H9 (cell line): ENCODE measurements at regions not wholly inside any gene's neighbourhood (a gene's known extent, or its start where the extent isn't known, plus 50 kb on each side); places are given as distances from the start of the nearest gene placed in this dataset.

Experiments
- DNase-seq: peaks from one replicate; pipeline ENCODE4 v3.0.0-alpha.2; 2017
- H2AFZ ChIP-seq: one replicate; pipeline ENCODE4 v1.6.1; 2013; ENCODE audit warnings: mild to moderate bottlenecking, low read length, control low read depth, moderate library complexity
- H2AK5ac ChIP-seq: 2 replicates; pipeline ENCODE4 v1.6.1; 2013; ENCODE audit warnings: low read length, control low read depth, mixed read lengths; ENCODE audit not compliant: insufficient read length
- H2BK120ac ChIP-seq: one replicate; pipeline ENCODE4 v1.6.1; 2013; ENCODE audit warnings: low read depth, mild to moderate bottlenecking, low read length, control low read depth, inconsistent platforms; ENCODE audit not compliant: poor library complexity, severe bottlenecking
- H2BK12ac ChIP-seq: 2 replicates; pipeline ENCODE4 v1.6.1; 2013; ENCODE audit warnings: low read length, control low read depth, mixed read lengths, low read depth; ENCODE audit not compliant: insufficient read length
- H2BK15ac ChIP-seq: 2 replicates; pipeline ENCODE4 v1.6.1; 2013; ENCODE audit warnings: low read depth, low read length, control low read depth
- H2BK20ac ChIP-seq: one replicate; pipeline ENCODE4 v1.6.1; 2013; ENCODE audit warnings: low read depth, mild to moderate bottlenecking, low read length, control low read depth, inconsistent platforms; ENCODE audit not compliant: poor library complexity, severe bottlenecking
- H2BK5ac ChIP-seq: 2 replicates; pipeline ENCODE4 v1.6.1; 2013; ENCODE audit warnings: low read length, control low read depth, mixed read lengths; ENCODE audit not compliant: insufficient read length
- H3K14ac ChIP-seq: 2 replicates; pipeline ENCODE4 v1.6.1; 2013; ENCODE audit warnings: low read length, control low read depth; ENCODE audit not compliant: insufficient read depth
- H3K18ac ChIP-seq: 2 replicates; pipeline ENCODE4 v1.6.1; 2013; ENCODE audit warnings: low read depth, mild to moderate bottlenecking, mixed read lengths, low read length, control low read depth; ENCODE audit not compliant: insufficient read length
- H3K23ac ChIP-seq: 2 replicates; pipeline ENCODE4 v1.6.1; 2013; ENCODE audit warnings: low read length, control low read depth, mixed read lengths, low read depth; ENCODE audit not compliant: insufficient read length
- H3K23me2 ChIP-seq: 2 replicates; pipeline ENCODE4 v1.6.1; 2013; ENCODE audit warnings: low read depth, mild to moderate bottlenecking, mixed read lengths, low read length, control low read depth; ENCODE audit not compliant: insufficient read length, poor library complexity, severe bottlenecking
- H3K27ac ChIP-seq: 2 replicates; pipeline ENCODE4 v1.5.1; 2013; ENCODE audit warnings: low read length, control low read depth, mixed read lengths, low read depth; ENCODE audit not compliant: insufficient read length
- H3K27me3 ChIP-seq: 2 replicates; pipeline ENCODE4 v1.6.1; 2013; ENCODE audit warnings: low read length, control low read depth, inconsistent platforms; ENCODE audit not compliant: insufficient read depth
- H3K4ac ChIP-seq: 2 replicates; pipeline ENCODE4 v1.6.1; 2013; ENCODE audit warnings: low read depth, mild to moderate bottlenecking, control low read depth, inconsistent platforms, low read length, moderate library complexity
- H3K4me1 ChIP-seq: 2 replicates; pipeline ENCODE4 v1.6.1; 2013; ENCODE audit warnings: low read length, control low read depth, inconsistent platforms; ENCODE audit not compliant: insufficient read depth
- H3K4me2 ChIP-seq: 2 replicates; pipeline ENCODE4 v1.6.1; 2013; ENCODE audit warnings: low read length, control low read depth, mixed read lengths; ENCODE audit not compliant: insufficient read length, insufficient read depth
- H3K56ac ChIP-seq: 2 replicates; pipeline ENCODE4 v1.6.1; 2013; ENCODE audit warnings: low read depth, mild to moderate bottlenecking, mixed read lengths, low read length, control low read depth; ENCODE audit not compliant: insufficient read length
- H3K79me1 ChIP-seq: 2 replicates; pipeline ENCODE4 v1.6.1; 2013; ENCODE audit warnings: low read depth, mild to moderate bottlenecking, moderate library complexity, low read length, control low read depth, inconsistent platforms; ENCODE audit not compliant: insufficient read depth, poor library complexity, severe bottlenecking
- H3K79me2 ChIP-seq: 2 replicates; pipeline ENCODE4 v1.6.1; 2013; ENCODE audit warnings: low read length, control low read depth, inconsistent platforms; ENCODE audit not compliant: insufficient read depth
- H3K9ac ChIP-seq: 2 replicates; pipeline ENCODE4 v1.6.1; 2013; ENCODE audit warnings: low read length, control low read depth, mixed read lengths; ENCODE audit not compliant: insufficient read length; ENCODE audit errors: extremely low read depth
- H3K9me3 ChIP-seq: one replicate; pipeline ENCODE4 v1.6.1; 2013; ENCODE audit warnings: low read depth, low read length, inconsistent platforms; ENCODE audit not compliant: control insufficient read depth
- H3T11ph ChIP-seq: one replicate; pipeline ENCODE4 v1.6.1; 2013; ENCODE audit warnings: mild to moderate bottlenecking, low read length, control low read depth, inconsistent platforms
- H4K20me1 ChIP-seq: one replicate; pipeline ENCODE4 v1.6.1; 2013; ENCODE audit not compliant: control insufficient read depth, insufficient read length, insufficient read depth
- H4K5ac ChIP-seq: 2 replicates; pipeline ENCODE4 v1.6.1; 2013; ENCODE audit warnings: low read depth, mild to moderate bottlenecking, mixed read lengths, low read length, control low read depth; ENCODE audit not compliant: insufficient read length
- H4K8ac ChIP-seq: replicated peaks from 2 replicates; pipeline ENCODE4 v1.6.1; 2013; ENCODE audit warnings: low read length, control low read depth, mixed read lengths, low read depth; ENCODE audit not compliant: insufficient read length
- H4K91ac ChIP-seq: 2 replicates; pipeline ENCODE4 v1.6.1; 2013; ENCODE audit warnings: low read depth, mild to moderate bottlenecking, moderate library complexity, mixed read lengths, low read length, control low read depth; ENCODE audit not compliant: insufficient read length
- H3K27ac Mint-ChIP-seq, 3 experiments: 2 replicates in 2 of 3; 3 replicates in 1 of 3; pipeline ENCODE4 v1.8.0; 2020 to 2021; ENCODE audit warnings: mixed read lengths in 3 of 3, mild to moderate bottlenecking in 1 of 3, moderate library complexity in 1 of 3
- H3K27me3 Mint-ChIP-seq: 2 replicates; pipeline ENCODE4 v1.8.0; 2021; ENCODE audit warnings: low read depth, mild to moderate bottlenecking, moderate library complexity, mixed read lengths
- H3K36me3 Mint-ChIP-seq, 3 experiments: 2 replicates in 2 of 3; 3 replicates in 1 of 3; pipeline ENCODE4 v1.8.0; 2020 to 2021; ENCODE audit warnings: low read depth in 3 of 3, mixed read lengths in 3 of 3; ENCODE audit not compliant: insufficient read depth in 1 of 3
- H3K4me1 Mint-ChIP-seq, 2 experiments: 2 replicates each; pipeline ENCODE4 v1.8.0; 2020; ENCODE audit warnings: mixed read lengths in 2 of 2
- H3K4me3 Mint-ChIP-seq, 2 experiments: 2 replicates in 1 of 2; 3 replicates in 1 of 2; pipeline ENCODE4 v1.8.0; 2020 to 2021; ENCODE audit warnings: mild to moderate bottlenecking in 2 of 2, mixed read lengths in 2 of 2, moderate library complexity in 1 of 2
- H3K9me3 Mint-ChIP-seq, 2 experiments: 2 replicates in 1 of 2; 3 replicates in 1 of 2; pipeline ENCODE4 v1.8.0; 2020; ENCODE audit warnings: mild to moderate bottlenecking in 2 of 2, mixed read lengths in 2 of 2, moderate library complexity in 1 of 2
- CTCF ChIP-seq: fragments of 200-600 bp; sonication (generic); conservative IDR thresholded peaks from 3 replicates; pipeline ENCODE4 v1.8.0; 2021; ENCODE audit warnings: antibody characterized with exemption, mild to moderate bottlenecking
- WGBS: extraction: QIAGEN DNeasy Blood & Tissue Kit; methylation state at CpG from one replicate; pipeline ENCODE4 v1.1.7; 2013; ENCODE audit warnings: missing lambda C conversion rate, low lambda C conversion rate, mixed read lengths; ENCODE audit not compliant: insufficient read length; ENCODE audit errors: extremely low coverage; 5-methylcytosine and 5-hydroxymethylcytosine counted together

- H3K27me3 Mint-ChIP-seq, result no peaks in the 10 kb centered on the region; the same call in 1 of the 2 replicates
These were observed 191.2 kb upstream of the PELI2 start for GRCh38 chr14:55927028-55927427.

More at GRCh38 chr14:55927028-55927427, 191.2 kb upstream of the PELI2 start:
- Mint-ChIP-seq H3K4me1 (peaks cover 29 to 30% of the 10 kb centered on the region in 2 experiments), H3K9me3 (no peaks in the 10 kb centered on the region), H3K4me3 (no peak overlapping the region), H3K36me3 (no peaks in the 10 kb centered on the region), H3K27ac (no peak overlapping the region)
- H3K14ac ChIP-seq, result no peak overlapping the region
- H3K79me2 ChIP-seq, result no peaks in the 10 kb centered on the region
- H4K91ac ChIP-seq, result no peak overlapping the region
- H2BK15ac ChIP-seq, result no peak overlapping the region
- H2BK5ac ChIP-seq, result no peak overlapping the region
- H2AFZ ChIP-seq, result no peak overlapping the region
- DNase-seq, result no peak
- no peak overlapping the region for H2BK20ac ChIP-seq
- H3K79me1 ChIP-seq, result no peaks in the 10 kb centered on the region
- no peak overlapping the region for H4K8ac ChIP-seq
- H3T11ph ChIP-seq, result no peak overlapping the region
- no peak overlapping the region for H3K4me2 ChIP-seq
- H4K5ac ChIP-seq, result no peak overlapping the region
- H3K27ac ChIP-seq, result no peak overlapping the region
- no peaks in the 10 kb centered on the region for H3K27me3 ChIP-seq
- no peak overlapping the region for H3K18ac ChIP-seq
- no peak overlapping the region for H2BK12ac ChIP-seq
- TF ChIP-seq CTCF, result no peak
- no peaks in the 10 kb centered on the region for H3K23me2 ChIP-seq
- no peak overlapping the region for H3K56ac ChIP-seq
- no peak overlapping the region for H2BK120ac ChIP-seq
- H3K9me3 ChIP-seq, result no peaks in the 10 kb centered on the region
- no peak overlapping the region for H3K9ac ChIP-seq
- no CpG with 5 or more reads among the region's 2 CpGs for WGBS
- H3K4me1 ChIP-seq, result no peaks in the 10 kb centered on the region
- H3K4ac ChIP-seq, result no peak overlapping the region
- no peak overlapping the region for H3K23ac ChIP-seq
- no peak overlapping the region for H2AK5ac ChIP-seq
- H4K20me1 ChIP-seq, result no peaks in the 10 kb centered on the region
